SW 1271 (cell line): ENCODE measurements at regions not wholly inside any gene's neighbourhood (a gene's known extent, or its start where the extent isn't known, plus 50 kb on each side); places are given as distances from the start of the nearest gene placed in this dataset.

Experiments used
- DNase-seq, 2 experiments: peaks; one replicate each; lab custom pipeline; 2025; lab: John Stamatoyannopoulos, UW

- no peak for DNase-seq
Observed at GRCh38 chr6:144335311-144335861, 50.3 kb downstream of the UTRN start.

- DNase-seq: no peak
Observed at GRCh38 chr6:144335914-144336313, 50.8 kb downstream of the UTRN start.

- DNase-seq: no peak
Observed at GRCh38 chr6:144336900-144337299, 51.8 kb downstream of the UTRN start.

GRCh38 chr6:144338474-144338873, 53.3 kb downstream of the UTRN start:
- DNase-seq: no peak

- no peak for DNase-seq
Observed at GRCh38 chr6:144338951-144339700, 54.0 kb downstream of the UTRN start.

- no peak for DNase-seq
Observed at GRCh38 chr6:144339859-144340452, 54.8 kb downstream of the UTRN start.

GRCh38 chr6:144340541-144341371, 55.6 kb downstream of the UTRN start:
- DNase-seq: no peak

GRCh38 chr6:144341831-144342527, 56.8 kb downstream of the UTRN start:
- no peak for DNase-seq

- DNase-seq: no peak
Observed at GRCh38 chr6:144343701-144344428, 58.7 kb downstream of the UTRN start.

- DNase-seq: no peak
Observed at GRCh38 chr6:144344646-144345045, 59.5 kb downstream of the UTRN start.

GRCh38 chr6:144345451-144345850, 60.3 kb downstream of the UTRN start:
- DNase-seq: no peak

- DNase-seq: peak; percentile 62 to 82
Observed at GRCh38 chr6:144346719-144347447, 61.7 kb downstream of the UTRN start.

GRCh38 chr6:144347448-144347759, 62.3 kb downstream of the UTRN start:
- peak in 1 of 2 experiments; percentile 19 for DNase-seq

GRCh38 chr6:144347933-144348332, 62.8 kb downstream of the UTRN start:
- no peak for DNase-seq

- peak; percentile 18 to 64 for DNase-seq
Observed at GRCh38 chr6:144349690-144350527, 64.8 kb downstream of the UTRN start.

GRCh38 chr6:144350528-144350880, 65.4 kb downstream of the UTRN start:
- DNase-seq: no peak

GRCh38 chr6:144351379-144352127, 66.4 kb downstream of the UTRN start:
- DNase-seq: no peak

GRCh38 chr6:144352331-144352730, 67.2 kb downstream of the UTRN start:
- DNase-seq: no peak

GRCh38 chr6:144353871-144354314, 68.8 kb downstream of the UTRN start:
- DNase-seq: no peak
